ENCODE measurements at regions not wholly inside any gene's neighbourhood (a gene's known extent, or its start where the extent isn't known, plus 50 kb on each side); places are given as distances from the start of the nearest gene placed in this dataset.

DNA sequence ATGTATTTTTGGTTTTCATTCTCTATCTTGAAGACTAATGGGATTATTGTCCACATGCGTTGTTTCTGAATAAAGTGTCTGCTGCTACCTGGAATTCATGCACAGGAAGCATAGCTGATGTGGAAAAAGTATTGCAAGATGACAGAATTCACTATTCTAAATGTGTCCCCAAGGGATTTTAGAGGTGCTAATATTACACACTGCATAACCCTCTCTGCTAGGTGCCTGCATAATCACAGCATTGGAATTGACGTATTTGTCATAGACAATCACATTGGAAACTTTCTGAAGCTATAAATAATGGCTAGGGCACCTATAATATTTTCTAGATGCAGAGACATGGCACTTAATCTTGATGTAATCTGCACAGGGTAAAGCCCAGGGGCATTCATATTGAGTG lies 496.1 kb downstream of the JRKL start:
- ChIA-PET CTCF (no interaction called here), POLR2A (no interaction called here)
- H2AFZ ChIP-seq (ENCODE audit: low read depth, low read length) = no peak overlapping the region
- FAIRE-seq = no peak
- no peak overlapping the region for H3K27ac ChIP-seq (ENCODE audit: insufficient read depth, low read depth, low read length)
- H3K9ac ChIP-seq (replicated peaks; ENCODE audit: extremely low read depth, insufficient read depth, low read length) = no peak overlapping the region
- BruUV-seq (replicated peaks) = no TSS peak
- H4K20me1 ChIP-seq (replicated peaks; ENCODE audit: control insufficient read depth, extremely low read depth, insufficient read depth, low read length) = no peaks in the 10 kb centered on the region
- no peak for TF ChIP-seq EZH2 (IDR thresholded peaks at IDR 0.05; ENCODE audit: borderline replicate concordance, low read depth, low read length, severe bottlenecking)
- TF ChIP-seq JUN (IDR thresholded peaks at IDR 0.05; ENCODE audit: borderline replicate concordance, insufficient read depth, insufficient read length, low read depth) = no peak
- TF ChIP-seq MYC (IDR thresholded peaks at IDR 0.05; ENCODE audit: low read depth, low read length) = no peak
- TF ChIP-seq, protein P1, sequence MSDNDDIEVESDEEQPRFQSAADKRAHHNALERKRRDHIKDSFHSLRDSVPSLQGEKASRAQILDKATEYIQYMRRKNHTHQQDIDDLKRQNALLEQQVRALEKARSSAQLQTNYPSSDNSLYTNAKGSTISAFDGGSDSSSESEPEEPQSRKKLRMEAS (IDR thresholded peaks at IDR 0.05; ENCODE audit: insufficient read depth, insufficient read length) = no peak
- TF ChIP-seq POLR2A (IDR thresholded peaks at IDR 0.05; ENCODE audit: low read depth, low read length) = no peak
- TF ChIP-seq POLR2AphosphoS5 (IDR thresholded peaks at IDR 0.05; ENCODE audit: insufficient read depth, low read depth, low read length) = no peak
- TF ChIP-seq GATA2 (IDR thresholded peaks at IDR 0.05; ENCODE audit: insufficient read depth, insufficient read length, low read depth, low read length) = no peak
- TF ChIP-seq FOS (IDR thresholded peaks at IDR 0.05; ENCODE audit: borderline replicate concordance, insufficient read depth, low read length) = no peak
- TF ChIP-seq, protein P2, sequence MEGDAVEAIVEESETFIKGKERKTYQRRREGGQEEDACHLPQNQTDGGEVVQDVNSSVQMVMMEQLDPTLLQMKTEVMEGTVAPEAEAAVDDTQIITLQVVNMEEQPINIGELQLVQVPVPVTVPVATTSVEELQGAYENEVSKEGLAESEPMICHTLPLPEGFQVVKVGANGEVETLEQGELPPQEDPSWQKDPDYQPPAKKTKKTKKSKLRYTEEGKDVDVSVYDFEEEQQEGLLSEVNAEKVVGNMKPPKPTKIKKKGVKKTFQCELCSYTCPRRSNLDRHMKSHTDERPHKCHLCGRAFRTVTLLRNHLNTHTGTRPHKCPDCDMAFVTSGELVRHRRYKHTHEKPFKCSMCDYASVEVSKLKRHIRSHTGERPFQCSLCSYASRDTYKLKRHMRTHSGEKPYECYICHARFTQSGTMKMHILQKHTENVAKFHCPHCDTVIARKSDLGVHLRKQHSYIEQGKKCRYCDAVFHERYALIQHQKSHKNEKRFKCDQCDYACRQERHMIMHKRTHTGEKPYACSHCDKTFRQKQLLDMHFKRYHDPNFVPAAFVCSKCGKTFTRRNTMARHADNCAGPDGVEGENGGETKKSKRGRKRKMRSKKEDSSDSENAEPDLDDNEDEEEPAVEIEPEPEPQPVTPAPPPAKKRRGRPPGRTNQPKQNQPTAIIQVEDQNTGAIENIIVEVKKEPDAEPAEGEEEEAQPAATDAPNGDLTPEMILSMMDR (IDR thresholded peaks at IDR 0.05; ENCODE audit: extremely low read depth in 1 of 2, insufficient read depth in 1 of 2, low read depth in 1 of 2, low read length in 2 of 2) = no peak
- H3K4me1 ChIP-seq (ENCODE audit: control insufficient read depth, extremely low read depth, insufficient read depth, low read length) = no peaks in the 10 kb centered on the region
- no peaks in the 10 kb centered on the region for H3K9me1 ChIP-seq (replicated peaks; ENCODE audit: control insufficient read depth, extremely low read depth, insufficient read depth, low read length)
- H3K79me2 ChIP-seq (ENCODE audit: control insufficient read depth, insufficient read depth, low read length) = no peaks in the 10 kb centered on the region
- no peaks in the 10 kb centered on the region for H3K27me3 ChIP-seq (ENCODE audit: control insufficient read depth in 2 of 2, insufficient read depth in 2 of 2, low read length in 2 of 2)
- no peak overlapping the region for H3K4me3 ChIP-seq (replicated peaks in 1 of 3; ENCODE audit: insufficient read depth in 1 of 3, low read depth in 1 of 3, low read length in 3 of 3)
- dilution Hi-C loops (cut with MboI; ENCODE audit: extremely low pct_ligation_motif_present, low sequenced_read_pairs) = no loop called here
- intact Hi-C loops (cut with micrococcal nuclease) = no loop called here
- no peaks in the 10 kb centered on the region for H3K36me3 ChIP-seq (ENCODE audit: control insufficient read depth in 2 of 2, extremely low read depth in 1 of 2, insufficient read depth in 2 of 2, low read length in 2 of 2)
- no peak for DNase-seq (ENCODE audit: low read depth, low spot score)
- no peaks in the 10 kb centered on the region for H3K9me3 ChIP-seq (replicated peaks; ENCODE audit: control insufficient read depth, insufficient read depth, low read length)
- no peak overlapping the region for H3K4me2 ChIP-seq (ENCODE audit: insufficient read depth, low read length)

Data from endothelial cell of umbilical vein (primary cell).